Stimulated activated CD4-positive, alpha-beta T cell treated with anti-CD3 and anti-CD28 coated beads, TNF-alpha, amount 100 ng/mL, for 24 hours (primary cell): ENCODE measurements at regions not wholly inside any gene's neighbourhood (a gene's known extent, or its start where the extent isn't known, plus 50 kb on each side); places are given as distances from the start of the nearest gene placed in this dataset.
A peak's percentile ranks its signal among the peaks of the same experiment; 100 is the strongest.
"Not testable (repeated sequence)": the region's sequence is repeated elsewhere in the genome, so short reads cannot be mapped to it uniquely, and the experiment has no call there.

ENCODE experiments used
- DNase-seq, 3 experiments: peaks; one replicate each; pipeline ENCODE4 v3.0.0-alpha.2; 2020; ENCODE audit warnings: low read depth in 3 of 3

GRCh38 chr2:236988690-236989624 is 96.7 kb upstream of the COPS8 start:
- no peak for DNase-seq

DNA sequence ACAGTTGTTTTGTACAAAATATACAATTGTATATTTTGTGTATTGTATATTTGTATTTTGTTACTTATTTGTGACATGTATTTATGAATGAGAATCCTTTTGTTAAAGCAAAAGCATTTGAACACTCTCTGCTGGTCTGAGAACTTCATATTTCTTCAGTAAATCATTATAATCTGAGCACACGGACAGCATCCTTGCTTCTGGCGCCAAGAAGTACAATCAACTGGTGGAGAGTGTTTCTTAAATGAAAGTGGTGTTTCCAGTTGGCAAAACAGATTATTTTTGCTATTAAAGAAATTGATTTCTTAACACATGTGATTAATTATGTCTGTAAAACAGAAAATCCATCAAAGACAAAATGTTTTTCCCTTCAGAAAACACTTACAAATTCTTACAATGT is 95.1 kb upstream of the COPS8 start:
- no peak for DNase-seq

- DNase-seq = no peak
These were observed 93.8 kb upstream of the COPS8 start for GRCh38 chr2:236991874-236992273.

DNA sequence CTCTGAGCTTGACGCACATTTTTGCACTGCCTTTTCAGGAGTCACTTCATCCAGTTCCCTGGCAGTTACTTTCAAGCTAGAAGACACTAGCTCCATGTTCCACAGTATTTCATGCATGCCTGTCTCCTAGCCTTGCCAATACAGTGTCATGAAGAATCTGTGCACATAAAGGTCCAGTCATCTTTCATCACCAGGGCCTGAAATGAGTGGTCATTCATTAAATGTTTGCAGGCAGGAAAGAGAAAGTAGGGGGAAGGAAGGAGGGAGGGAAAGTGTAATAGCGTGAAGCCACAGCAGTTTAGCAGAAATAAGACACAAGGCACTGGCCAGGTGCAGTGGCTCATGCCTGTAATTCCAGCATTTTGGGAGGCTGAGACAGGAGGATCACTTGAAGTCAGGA is 92.4 kb upstream of the COPS8 start:
- no peak for DNase-seq

GRCh38 chr2:236994361-236994760 is 91.3 kb upstream of the COPS8 start:
- no peak for DNase-seq

DNA sequence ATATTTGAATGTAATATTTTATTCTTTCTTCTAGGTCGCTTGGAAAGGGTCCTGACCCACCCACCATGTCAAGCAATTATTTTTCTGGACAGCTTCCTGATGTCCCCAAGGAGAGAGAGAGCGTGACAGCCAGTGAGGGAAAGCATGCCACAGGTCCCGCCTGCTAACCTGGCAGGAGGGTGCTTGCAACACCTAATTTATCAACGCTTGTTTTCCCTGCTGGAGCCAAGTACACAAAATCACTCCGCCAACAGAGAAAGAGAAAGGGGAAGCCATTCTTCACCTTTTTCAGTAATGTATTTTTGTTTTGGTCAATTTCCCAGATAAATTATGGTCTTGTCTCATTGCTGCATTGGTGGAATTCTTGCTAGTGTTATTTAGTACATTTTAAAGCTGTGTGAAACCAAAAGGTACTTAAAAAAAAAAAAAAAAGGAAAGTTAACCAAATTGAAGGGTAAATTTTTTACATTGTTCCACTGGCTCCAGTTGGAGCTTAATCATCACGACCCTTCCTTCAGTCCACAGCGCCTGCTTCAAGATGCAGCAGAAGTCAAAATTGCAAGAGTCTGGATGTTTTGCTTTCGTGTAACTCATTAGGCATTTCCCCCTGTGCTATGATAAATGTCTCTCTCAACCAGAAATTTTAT is 88.5 kb upstream of the COPS8 start:
- no peak for DNase-seq

- no peak for DNase-seq
These were observed 87.5 kb upstream of the COPS8 start for GRCh38 chr2:236998236-236998635.

- no peak for DNase-seq
These were observed 86.9 kb upstream of the COPS8 start for GRCh38 chr2:236998758-236999157.

- no peak for DNase-seq
These were observed 85.2 kb upstream of the COPS8 start for GRCh38 chr2:237000481-237000880.

DNA sequence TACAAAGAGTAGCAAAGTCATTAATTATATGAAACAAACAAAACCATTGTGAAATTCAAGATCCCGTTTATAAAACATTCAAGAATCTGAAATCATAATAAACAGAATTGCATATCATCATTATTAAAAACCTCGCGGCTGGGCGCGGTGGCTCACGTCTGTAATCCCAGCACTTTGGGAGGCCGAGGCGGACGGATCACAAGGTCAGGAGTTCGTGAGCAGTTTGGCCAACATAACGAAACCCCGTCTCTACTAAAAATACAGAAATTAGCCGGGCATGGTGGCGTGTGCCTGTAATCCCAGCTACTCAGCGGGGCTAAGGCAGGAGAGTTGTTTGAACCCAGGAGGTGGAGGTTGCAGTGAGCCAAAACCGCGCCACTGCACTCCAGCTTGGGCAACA is 80.3 kb upstream of the COPS8 start:
- not testable (repeated sequence) for DNase-seq

- no peak for DNase-seq
These were observed 74.4 kb upstream of the COPS8 start for GRCh38 chr2:237011206-237011795.

DNA sequence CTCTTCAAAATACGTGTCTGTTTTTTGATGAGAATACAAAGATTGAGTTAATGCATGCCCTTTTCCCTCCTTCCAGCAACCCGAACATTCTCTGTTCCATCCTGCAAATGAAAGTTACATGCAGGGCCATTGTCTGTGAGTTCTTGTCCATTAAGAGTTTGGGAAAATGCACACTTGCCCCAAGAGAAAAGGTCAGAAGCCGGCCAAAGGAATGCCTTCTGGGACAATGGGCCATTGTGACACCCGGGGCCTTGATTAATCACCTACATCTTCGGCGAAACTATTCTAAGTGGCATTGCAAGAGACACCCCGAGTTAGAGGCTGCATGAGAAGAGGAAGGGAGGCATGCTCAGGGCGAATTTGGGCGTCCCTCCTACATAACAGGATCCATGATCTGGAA is 73.7 kb upstream of the COPS8 start:
- no peak for DNase-seq

DNA sequence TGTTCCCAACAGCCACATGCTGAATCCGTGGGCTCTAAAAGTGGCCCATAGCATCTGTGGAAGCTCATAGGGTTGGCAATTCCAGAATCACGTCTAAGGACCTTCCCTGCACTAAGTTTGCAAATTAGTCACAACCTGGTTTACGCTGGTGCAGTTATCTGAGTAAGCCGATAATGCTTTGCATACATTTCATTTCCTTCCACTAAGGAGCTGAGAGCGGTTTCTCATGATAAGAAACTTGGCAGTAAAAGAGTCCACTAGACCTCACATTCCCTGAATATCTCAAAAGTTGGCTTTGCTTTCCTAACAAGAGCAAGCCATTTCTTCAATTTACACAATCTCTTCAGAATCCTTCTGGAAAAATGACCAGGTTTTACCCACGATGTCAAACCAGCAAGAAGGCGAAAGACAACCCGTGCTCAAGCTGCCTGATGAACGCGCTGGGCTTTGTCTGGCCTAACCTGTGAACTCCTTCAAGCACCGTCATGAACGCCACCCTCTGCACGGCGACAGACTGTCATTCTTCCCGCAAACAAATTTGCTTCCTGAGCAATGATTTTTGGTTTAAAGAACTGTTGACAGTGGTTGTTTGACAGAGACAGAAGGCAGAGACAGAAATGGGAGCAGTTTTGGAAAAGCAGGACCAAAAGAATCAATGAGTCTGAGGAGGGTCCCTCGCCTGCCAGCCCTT is 73.0 kb upstream of the COPS8 start:
- DNase-seq = no peak

- DNase-seq = no peak
These were observed 69.4 kb upstream of the COPS8 start for GRCh38 chr2:237016121-237016915.

DNA sequence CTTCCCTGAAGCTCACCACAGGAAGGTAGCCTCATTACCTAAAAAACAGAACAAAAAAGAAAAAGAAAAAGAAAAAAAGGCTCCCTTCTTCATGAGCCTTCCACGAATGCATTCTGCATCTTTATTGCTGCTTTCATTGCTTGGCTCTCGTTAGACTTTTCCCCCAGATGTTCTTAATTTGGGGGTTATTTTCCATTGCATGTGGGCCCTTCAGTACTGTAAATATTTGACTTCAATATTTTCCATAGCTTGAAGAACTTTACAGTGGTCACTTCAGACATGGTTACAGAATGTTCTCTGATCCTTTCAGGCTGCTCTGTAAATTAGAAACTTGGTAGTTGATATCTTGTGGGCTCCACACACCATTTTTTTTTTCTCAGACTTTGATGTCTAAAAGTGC is 65.6 kb upstream of the COPS8 start:
- DNase-seq = no peak

DNA sequence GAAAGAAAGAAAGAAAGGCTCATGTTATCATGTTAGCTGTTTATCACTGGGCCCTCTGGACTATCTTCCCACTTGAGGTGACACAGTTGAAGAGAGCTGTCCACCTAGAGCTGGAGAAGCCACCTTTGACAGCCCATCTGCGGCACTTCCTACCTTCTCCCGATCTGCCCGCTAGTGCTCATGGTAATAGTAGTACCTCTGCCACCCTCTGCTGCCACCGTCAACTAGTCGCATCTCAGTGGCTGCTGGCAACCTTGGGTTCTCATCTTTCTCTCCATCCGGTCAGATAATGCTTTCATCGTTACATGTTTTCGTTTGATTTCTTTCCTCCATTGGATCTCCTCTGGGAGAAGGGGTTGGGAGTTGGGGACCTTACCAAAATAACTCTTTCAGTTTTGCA is 63.2 kb upstream of the COPS8 start:
- DNase-seq = no peak

DNA sequence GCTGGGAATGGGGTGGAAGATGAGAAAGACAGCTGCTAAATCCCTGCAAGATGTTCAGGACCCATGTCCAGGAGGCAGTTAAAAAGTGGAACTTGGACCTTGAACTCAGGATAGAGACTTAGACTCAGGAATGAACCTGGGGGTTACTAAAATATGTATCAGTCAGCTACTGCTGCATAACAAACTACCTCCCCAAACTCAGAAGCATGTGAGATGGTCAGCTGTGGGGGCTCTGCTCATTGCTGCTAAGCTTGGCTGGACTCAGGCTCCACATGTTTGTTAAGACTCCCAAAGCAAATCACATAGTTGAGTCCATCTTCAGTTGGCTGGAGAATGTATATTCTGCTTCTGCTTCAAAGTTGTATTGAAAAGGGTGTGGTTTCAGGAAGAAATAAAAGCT is 61.4 kb upstream of the COPS8 start:
- DNase-seq = no peak

DNA sequence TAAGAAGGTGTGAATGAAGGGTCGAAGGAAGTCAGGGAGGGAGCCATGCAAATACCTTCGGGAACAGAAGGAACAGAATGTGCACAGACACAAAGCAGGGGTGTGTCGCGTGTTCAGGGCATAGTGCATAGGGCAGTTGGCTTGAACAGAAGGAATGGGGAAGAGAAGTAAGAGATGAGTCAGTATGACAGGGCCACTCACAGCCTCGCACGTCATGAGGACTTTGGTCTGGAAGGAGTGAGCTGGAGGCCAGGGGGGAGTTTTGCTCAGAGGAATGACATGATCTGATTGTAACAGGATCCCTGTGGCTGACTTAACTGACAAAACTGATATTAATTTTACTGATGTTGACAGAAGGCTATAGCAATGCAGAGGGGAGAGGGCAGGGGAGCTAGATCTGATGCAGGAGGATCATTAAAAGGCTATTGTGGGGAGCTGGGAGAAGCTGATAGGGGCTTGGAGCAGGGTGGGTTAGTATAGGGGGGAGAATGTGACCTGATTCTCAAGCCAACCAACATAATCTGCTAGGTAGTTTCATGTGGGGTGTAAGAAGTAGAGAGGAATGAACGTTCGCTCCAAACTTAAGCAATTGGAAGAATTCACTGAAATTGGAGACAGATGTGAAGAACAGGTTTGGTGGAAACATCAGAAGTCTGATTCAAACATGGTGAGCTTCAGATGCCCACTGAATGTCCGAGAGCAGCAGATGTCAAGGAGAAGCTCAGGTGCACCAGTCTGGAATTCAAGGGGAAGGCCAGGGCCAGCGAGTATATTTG is 60.4 kb upstream of the COPS8 start:
- no peak for DNase-seq

- peak in 2 of 3 experiments; percentile 3 to 33 for DNase-seq
These were observed 58.5 kb upstream of the COPS8 start for GRCh38 chr2:237026981-237027711.

DNA sequence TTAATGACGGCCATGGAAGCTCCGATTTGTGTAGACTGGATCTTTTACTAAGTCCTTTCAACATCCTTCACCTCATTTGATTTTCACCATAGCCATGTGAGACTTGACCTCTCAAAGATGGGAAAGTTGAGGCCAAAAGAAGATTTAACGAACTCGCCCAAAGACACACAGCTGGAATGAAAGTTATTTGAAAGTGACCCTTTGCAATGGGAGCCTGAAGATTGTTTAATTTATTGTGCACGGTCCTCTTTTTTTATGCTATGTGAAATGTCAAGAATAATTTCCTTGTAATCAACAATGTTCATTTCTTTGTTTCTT is 58.0 kb upstream of the COPS8 start:
- no peak for DNase-seq
